GM18519 (cell line): ENCODE measurements at regions not wholly inside any gene's neighbourhood (a gene's known extent, or its start where the extent isn't known, plus 50 kb on each side); places are given as distances from the start of the nearest gene placed in this dataset.
A peak's percentile ranks its signal among the peaks of the same experiment; 100 is the strongest.

Experiments used
- ATAC-seq: cut with Tn5 transposase; IDR thresholded peaks from one replicate; pipeline ENCODE4 v1.9.1; 2021; ENCODE audit warnings: mild to moderate bottlenecking, moderate library complexity; ENCODE audit not compliant: unreplicated experiment, low FRiP score

DNA sequence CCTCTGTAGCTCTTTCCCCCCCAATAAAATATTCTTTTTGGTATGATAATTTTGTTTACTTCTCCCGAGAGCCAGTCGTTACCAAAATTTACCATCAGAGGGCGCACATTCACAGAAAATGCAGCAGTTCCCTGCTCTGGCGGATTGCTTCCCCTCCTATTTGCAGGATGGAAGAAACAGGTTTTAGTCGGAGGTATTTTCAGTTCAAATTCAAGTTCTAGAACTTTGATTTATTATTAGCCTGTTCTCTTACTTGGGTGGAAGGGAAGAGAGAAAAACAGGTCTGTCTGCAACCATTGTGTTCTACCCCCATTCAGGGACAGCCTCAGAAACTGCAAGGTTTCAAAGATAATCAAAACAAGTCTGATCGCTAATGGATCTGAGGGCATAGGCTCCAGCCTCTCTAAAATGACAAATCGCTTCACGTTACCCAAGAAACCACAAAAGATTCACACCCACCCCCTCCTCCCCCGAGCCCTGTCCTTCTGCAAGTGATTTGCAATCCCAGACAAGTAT is 263.8 kb upstream of the RPS6KA3 start:
- ATAC-seq: no peak

DNA sequence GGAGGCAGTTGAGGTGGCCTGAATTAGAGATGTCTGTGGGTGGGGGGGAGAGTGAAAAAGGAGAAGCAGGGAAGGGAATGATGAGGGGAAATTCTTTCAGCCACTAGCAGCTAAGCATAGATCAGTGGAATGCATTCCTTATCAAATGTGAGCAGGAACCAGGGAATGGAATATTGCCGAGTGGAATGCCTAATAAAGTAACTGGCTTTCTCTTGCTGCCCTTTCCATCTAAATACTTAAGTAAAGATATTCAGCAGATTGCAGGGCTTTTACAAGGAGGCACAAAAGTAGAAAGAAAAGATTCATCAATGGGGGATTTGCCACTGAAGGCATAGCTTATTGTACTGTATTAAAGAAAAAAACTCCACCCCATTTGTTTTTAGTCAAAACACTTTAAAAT is 263.0 kb upstream of the RPS6KA3 start:
- ATAC-seq: no peak

DNA sequence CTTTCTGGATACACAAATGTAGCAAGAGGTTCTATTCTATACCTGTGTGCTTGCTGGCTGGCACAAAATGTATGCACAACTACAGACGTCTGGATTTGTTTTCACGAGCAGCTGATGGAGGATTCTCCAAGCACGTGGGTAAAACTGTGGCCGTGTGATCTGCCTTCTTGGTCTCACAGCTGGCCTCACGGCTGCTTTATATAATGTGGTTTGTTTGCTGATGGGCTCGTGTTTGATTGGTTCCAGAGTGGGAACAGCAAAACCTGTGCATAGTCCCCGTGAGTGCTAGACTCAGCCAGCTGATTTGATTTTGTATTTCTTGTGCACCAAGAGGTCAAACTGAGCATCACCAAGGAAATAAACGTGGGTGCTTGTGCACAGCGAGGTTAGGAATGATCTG is 262.6 kb upstream of the RPS6KA3 start:
- no peak for ATAC-seq

DNA sequence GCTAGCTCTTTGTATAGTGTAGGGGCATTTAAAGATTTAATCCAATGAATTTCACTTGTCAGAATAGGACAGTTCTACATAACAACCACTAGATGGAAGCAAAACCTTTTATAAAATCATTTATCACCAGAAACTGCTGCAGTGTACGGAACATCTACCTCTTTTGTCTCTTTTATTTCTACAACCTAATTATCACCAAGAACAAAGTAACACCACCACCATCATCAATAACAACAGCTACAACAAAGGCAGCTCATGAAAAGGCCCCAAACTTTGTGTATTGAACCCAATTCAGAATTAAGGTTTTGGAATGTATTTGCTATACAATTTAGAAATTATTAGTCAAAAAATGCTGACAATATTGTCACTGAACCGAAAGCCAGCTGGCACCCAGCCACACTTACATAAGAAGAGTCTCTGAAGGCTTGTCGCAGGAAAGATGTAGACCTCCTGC is 260.9 kb upstream of the RPS6KA3 start:
- ATAC-seq: no peak

DNA sequence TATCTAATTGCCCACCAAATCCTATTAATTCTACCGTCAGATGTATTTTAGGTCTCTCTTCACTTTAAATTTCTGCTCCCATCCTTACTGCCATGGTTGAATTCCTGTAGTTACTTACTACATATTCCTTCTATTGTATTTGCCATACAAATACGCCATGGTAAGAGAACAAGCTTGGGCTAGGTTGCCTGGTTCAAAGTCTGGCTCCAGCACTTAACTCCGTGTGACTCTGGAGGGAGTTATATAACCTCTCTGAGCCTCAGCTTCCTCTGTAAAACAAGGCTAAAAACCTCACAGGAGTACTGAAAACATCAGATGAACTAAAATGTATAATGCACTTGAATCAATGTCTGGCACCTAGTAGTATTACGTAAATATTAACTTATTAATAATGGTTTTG is 260.3 kb upstream of the RPS6KA3 start:
- no peak for ATAC-seq

DNA sequence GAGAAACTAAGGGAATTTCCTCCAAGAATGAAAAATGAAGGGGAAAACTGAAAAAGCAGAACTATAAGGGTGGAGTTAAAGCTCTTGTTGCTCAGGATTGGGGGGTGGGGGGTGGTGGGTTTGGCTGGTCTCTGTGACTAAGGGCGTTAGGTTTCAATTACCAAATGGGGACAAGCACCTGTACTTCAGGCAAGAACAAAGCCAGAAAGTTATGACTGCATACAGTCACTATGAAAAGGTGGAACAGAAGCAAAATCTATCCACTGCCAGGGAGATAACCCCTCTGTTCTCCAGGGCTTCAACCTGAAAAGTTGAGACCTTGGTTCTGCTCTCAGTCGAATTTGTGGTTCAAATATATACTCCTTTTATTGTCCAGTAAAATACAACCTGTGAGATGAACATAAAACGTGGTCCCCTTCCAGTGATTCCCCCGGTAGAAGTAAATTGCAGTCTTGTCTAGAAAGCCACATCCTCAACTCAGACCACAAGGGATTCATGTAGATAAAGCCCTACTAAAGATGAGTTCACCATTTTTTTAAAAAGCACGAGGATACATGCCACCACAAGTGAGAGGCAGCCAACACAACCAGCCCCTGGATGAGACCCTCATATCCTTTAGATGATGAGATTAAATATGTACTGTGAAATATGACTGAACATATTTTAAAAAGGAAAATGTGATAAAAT is 257.1 kb upstream of the RPS6KA3 start:
- ATAC-seq: no peak

DNA sequence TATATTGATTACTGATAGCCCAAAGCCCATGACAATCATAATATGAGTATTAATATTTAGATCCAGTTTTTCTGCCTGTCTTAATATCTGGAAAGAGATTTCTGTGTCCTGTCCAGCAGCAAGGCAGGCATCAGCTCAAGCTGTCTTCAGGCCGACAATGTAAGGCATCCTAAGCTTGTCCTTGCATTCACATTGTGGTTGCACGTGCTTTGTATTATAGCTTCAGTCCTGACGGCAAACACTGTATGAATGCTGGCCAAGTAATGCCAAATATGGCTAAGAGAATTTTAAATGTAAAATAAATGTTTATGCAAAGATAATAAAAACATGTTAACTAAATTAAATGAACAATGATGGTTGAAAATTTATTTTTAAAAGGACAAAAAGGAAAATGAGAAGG is 255.7 kb upstream of the RPS6KA3 start:
- ATAC-seq: no peak

DNA sequence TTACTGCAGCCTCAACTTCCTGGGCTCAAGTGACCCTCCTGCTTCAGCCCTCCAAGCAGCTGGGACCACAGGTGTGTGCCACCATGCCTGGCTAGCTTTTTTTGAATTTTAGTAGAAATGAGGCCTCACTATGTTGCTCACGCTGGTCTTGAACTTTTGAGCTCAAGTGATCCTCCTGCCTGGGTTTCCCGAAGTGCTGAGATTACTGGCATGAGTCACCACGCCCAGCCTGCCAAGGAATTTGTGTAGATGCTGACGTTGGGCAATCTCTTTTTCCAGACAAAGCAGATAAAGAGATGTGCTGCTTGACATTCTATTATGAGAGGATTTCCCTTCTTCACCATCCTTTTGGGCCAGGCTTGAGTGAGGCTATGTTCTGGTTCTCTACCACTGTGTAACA is 254.5 kb upstream of the RPS6KA3 start:
- no peak for ATAC-seq

DNA sequence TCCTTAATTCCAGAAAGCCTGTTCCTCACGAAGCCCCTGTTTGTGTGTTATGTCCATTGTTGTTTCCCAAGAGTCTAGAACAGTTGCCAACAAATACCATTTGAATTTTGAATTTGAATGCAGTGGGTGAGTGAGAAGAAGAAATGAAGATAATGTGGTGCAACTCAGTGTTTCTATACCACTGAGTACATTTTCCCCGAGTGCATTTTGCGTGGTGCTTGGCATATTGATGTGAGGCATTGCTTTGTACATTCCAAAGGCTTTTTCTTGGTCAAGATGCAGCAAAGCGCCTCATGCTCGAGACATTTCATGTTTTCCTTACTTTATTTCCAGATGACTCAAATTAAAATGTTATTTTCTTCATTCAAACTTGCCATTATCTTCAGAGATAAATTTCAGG is 253.1 kb upstream of the RPS6KA3 start:
- no peak for ATAC-seq

DNA sequence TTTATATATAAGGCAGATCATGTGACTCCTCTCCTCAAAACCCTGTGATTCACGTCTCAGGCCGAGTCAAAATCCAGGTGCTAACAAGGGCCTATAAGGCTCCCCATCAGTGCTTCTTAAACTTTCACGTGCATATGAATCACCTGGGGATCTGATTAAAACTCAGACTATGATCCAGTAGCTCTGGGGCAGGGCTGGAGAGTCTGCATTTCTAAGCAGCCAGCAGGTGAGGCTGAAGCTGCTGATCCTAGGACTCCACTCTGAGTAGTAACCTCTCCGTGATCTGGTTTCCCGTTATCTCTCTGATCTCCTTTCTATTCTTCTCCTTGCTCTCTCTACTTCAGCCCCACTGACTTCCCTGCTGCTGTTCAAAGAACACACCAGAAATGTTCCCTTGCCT is 252.4 kb upstream of the RPS6KA3 start:
- ATAC-seq: no peak

DNA sequence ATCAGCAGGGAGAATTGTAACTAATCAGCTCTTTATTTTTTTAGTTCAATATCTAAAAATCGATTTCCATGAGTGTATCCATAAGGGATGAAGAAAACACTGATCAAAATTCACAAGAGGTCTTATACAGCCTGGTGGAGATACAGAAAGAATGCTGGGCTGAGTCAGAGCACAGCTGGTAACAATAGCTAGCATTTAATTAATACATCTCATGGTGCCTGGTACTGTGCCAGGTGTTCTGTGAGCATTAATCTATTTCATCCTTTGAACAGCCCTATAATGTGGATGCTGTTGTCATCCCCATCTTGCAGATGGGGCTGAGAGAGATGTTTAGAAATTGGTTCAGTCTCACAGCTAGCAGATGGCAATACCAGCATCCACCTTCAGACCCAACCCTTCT is 250.9 kb upstream of the RPS6KA3 start:
- ATAC-seq: no peak

DNA sequence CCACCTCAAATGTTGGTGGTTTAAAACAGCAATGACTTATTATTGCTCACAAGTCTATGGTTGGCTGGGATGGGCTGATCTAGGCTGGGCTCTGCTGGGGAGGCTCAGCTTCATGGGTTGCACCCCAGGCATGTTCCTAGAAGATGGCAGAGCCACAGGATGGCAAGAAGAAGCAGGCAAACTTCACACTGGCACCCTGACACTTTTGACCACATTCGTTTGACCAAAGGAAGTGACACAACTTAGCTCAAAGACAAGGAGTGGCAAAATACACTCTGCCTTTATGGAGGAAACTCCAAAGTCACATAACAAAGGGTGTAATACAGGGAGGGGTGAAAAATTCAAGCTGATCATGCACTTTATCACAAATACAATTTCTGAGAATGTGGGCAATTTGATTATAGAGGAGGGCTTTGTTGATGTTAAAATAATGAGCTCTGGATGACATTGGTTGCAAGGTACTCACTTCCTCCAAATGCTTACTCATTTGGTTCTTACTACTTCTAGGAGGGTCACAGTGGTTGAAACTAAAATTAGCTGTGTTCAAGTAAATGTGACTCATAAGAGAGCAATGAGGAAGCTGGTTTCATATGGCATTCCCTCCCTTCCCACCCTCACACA is 249.2 kb upstream of the RPS6KA3 start:
- ATAC-seq: peak; percentile 100

DNA sequence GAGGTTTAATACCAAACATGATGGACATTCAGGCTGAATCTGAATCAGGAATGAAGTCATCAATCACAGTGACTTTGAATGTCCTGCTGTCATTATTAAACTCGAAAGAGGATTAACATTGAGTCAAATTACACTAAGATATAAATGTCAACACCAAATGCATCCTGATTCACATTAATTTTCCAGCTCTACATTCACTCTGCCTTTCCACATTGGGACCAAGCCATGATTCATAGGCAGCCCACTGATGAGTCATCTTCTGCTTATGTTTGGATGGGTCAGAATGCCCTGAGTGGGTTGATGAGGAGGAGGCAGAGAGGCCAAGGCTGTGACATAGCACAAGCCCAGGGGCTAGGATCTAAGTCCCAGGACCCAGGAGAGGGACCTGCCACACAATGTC is 247.6 kb upstream of the RPS6KA3 start:
- ATAC-seq: no peak

DNA sequence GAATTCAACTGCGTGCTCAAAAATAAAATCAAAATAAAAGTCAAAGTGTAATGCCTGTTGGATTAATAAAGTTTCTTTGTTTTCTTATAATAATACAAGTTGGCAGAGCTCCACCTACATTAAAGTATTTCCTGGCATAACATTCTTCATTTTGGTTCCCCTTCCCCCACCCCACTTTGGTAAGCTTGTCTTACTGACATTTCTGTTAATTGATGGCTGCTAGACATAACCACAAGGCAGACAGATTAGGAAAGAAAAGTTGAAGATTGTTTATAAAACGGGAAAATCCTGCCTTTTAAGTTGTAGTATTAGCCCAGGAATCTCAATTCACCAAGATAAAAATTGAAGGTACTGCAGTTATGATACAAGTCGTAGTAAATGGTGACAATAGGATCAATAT is 246.5 kb upstream of the RPS6KA3 start:
- no peak for ATAC-seq

DNA sequence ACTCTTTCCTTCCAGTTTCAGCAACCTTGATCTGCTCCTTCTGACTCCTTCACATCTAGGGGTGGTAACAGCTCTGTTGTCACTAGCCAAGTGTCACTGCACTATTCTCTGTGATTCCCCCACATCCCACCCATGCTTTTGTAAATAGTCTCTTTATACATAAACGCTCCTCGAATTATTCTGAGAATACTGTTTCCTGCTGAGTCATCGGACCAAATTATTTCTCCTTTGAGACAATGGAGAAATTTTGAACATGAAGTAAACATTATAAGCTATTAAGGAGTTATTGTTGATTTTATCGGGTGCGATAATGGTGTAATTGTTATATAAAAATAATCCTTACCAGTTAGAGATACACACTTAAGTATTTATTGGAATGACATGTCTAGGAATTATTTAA is 245.1 kb upstream of the RPS6KA3 start:
- no peak for ATAC-seq

DNA sequence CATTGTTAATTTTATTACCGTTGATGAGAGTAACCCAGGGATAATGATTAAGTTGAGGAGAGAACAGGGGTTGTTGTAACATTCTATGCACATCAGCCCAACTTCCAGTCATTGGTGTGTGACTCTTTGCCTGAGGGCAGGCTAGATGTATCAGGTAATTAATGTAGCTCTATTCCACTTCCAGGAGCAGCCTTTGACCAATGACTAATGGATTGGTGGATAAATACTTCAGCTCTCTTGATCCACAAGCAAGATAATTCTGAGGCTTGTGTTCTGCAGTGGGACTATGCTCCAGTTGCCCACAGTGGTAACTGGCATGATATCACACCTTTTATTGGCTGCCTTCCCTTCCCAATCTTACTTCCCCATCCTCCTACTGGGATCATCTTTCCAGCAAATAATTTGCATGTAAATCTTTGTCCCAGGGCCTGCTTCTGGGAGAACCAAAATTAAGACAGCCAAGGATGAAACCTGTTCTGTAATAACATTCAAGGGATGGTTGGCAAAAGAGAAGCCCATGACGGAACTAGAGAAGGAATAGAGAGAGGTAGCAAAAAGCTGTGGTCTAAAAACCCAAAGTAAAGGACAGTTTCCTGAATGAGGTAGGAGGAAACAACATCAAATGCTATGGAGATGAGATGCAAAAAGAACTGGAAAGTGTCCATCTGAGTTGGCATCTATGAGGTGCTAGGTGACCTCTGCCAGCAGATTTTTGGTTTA is 241.4 kb upstream of the RPS6KA3 start:
- ATAC-seq: no peak

DNA sequence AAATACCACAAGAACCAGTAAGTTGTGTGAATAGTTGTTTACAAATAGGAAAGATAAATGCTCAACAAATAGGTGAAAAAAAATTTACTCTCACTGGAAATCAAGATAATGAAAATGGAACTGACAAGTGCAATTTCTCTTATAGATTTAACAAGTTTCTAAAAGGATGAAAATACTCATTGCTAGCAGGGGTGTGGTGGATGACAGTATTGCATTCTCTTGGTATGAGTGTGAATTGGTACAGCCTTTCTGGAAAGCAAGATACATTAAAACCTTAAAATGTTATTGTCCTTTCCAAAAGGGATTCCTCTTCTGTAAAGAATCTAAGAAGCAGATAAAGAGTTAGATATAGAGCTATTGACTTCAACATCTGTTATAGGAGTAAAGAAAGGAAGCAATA is 240.0 kb upstream of the RPS6KA3 start:
- no peak for ATAC-seq

DNA sequence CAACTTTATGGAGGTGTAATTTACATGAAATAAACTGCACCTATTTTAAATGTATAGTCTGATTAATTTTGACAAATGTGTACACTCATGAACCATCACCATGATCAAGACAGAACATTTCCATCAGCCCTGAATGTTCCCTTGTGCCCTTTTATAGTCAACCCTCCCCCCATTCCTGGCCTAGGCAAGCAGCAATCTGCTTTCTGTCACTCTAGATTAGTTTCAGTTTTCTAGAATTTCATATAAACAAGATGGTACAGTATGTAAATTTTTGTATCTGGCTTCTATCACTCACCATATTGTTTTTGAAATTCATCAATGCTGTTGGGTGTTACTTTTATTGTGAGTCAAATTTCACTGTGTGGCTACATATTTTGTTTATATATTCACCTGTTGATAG is 234.2 kb upstream of the RPS6KA3 start:
- ATAC-seq: no peak

DNA sequence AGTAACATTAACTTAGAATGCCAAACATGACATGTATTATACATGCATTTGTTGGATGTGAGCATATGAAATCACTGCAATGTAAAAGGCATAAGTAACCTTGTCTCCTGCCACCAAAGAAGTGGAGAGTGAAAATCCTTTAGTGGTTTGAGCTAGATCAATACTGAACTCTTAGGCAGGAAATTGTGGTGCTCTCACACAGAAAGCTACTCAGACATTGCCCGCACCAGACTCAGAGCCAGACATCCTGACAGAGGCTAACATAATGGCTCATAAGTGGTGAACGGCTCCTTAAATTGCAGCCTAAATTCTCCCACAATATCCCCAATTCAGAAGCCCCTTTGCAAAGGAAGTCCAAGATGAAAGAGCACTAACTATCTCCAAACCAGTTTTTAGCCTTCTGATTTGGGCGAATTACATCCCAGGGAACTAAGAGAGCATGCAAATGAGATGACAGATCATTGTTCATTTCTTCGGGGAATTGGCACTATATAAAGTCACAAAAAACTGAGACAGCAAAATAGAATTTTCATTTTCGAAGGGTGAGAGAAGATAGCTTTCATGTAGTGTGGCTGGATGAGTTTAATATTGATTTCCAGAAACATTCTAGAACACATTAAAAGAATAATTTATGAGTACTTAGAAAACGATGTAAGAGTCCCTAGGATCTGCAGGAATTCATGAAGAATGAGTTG is 233.6 kb upstream of the RPS6KA3 start:
- no peak for ATAC-seq

DNA sequence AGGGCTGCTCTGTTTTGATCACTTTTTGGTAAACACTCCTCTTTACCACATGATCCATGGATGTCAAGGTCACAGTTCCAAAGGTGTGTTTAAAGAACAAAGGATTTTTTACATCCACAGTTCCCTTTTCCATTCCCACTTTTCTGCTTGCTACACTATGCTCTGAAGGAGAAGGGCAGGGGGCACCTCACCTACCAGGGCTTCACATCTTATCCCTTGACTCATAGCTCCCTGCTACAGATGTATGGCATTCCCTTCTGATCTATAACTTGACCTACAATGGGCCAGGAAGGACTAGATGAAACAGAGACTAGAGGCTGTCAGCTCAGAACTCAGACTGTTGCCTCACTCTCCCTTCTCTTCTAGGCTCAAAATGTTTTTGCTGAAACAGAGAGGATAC is 233.1 kb upstream of the RPS6KA3 start:
- no peak for ATAC-seq
